ENCODE measurements at regions not wholly inside any gene's neighbourhood (a gene's known extent, or its start where the extent isn't known, plus 50 kb on each side); places are given as distances from the start of the nearest gene placed in this dataset.
A peak's percentile ranks its signal among the peaks of the same experiment; 100 is the strongest.

DNA sequence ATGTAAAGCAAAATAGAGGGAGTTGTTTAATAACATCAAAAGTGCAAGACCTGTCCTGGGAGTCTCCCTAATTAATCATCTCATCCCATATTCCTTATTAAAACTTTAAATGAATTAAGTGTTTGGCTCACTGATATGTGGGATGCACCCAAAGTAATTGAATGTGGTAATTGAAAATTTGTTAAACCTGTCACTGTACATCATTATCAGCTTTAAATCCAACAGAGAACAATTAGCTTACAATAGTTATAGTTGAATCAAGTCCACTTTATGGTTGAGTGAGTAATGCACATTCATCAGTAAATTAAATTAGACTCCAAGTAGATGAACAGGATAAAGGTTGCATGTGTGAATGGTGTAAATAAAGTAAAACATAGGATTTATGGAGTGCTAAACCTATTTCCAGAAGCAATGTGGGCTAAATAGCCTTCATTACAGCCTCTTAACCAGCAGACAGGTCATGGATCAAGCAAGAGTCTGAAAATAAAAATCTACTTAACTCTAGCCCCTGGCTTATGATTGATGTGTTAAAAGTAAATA, 608.2 kb upstream of the CCDC54 start:
- DNase-seq, result no peak

DNA sequence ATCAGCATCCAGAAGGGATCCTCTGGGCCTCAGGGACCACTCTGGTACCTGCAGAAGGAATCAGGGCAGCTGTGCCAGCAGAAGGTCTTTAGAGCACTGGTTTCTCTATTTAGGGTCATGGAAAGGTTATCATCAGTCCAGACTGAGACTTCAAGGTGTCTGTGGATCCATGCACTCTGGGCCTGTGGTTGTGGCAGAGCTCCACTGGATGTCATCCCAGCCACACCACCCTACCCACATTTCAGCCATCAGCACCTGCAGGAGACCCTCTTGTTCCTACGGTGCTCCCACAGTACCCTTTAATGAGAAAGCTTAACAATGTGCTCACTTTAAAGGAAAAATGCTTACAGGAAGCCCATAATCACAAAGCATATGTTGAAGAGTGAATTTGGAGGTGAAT, 603.4 kb upstream of the CCDC54 start:
- DNase-seq, result no peak

DNA sequence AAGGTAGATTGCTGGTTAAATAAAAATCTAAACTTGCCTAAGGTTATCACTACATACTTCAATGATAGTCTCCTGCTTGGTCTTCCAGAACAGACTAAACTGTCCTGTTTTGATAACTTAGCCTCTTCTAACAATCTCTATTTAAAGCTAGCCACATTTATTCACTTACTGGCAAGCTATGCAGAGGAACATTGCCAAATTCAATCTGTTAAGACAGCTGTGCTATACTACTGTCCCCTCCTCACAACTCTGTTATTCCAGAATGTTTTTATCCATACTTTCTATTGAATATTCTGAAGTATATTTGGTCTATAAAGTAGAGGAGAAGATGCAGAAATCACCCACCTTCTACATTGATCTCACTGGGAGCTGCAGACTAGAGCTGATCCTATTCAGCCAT, 594.0 kb upstream of the CCDC54 start:
- peak; percentile 17 for DNase-seq

DNA sequence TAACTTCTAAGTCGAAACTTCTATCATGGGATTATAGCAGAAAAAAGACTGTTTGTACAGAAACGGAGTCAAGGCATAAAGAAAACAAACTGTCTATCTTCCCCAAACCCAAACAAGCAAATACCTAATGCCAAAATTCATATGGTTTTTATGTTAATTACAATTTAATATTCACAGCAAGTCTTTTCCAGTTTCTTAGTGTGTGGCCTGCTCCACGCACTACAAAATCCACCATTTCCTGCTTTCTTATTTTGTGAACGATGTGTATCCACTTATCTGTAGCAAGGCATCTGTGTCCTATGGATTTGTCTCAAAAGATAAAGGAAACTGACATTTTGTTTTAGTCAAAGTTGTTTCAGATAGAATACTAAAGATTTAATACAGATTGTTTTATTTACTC, 588.0 kb upstream of the CCDC54 start:
- DNase-seq, result no peak

- DNase-seq, result no peak
Observed at GRCh38 chr3:106792716-106793115, 584.5 kb upstream of the CCDC54 start.

DNA sequence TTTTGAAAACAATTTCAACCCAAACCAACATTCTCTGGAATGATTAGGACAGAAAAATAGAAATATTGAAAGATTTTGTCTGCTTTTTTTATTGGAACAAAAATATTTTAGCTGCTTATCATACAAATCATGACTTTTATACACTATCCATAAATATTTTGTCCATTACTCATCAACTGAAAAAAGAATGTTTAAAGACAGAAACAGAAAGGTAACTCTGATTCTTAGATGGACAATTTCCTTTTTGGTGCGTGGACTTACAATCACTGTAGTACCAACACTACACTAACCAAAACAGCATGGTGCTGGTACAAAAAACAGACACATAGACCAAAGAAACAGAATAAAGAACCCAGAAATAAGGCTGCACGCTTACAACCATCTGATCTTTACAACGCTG, 582.8 kb upstream of the CCDC54 start:
- no peak for DNase-seq

GRCh38 chr3:106795553-106795952, 581.7 kb upstream of the CCDC54 start:
- DNase-seq, result no peak

DNA sequence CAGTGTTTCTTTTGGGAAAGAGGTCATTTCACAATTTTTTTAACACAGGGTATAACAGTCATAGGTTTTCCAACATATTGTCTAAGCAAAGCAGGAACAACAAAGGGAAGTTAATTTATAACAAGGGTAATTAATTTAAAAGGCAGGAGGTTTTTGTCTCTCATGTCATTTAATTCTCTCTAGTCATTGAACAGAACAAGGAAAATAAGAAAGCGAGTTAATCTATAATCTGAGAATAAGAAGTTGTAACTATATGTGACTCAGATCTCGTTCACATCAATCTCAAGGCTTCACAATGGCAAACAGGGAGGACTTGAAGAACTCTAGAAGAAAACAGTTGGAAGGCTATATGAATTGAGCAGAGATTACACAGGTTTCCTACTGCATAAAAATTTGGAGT, 579.8 kb upstream of the CCDC54 start:
- DNase-seq, result no peak

- no peak for DNase-seq
Observed at GRCh38 chr3:106805625-106806024, 571.6 kb upstream of the CCDC54 start.

GRCh38 chr3:106806964-106807363, 570.3 kb upstream of the CCDC54 start:
- DNase-seq, result no peak

GRCh38 chr3:106809041-106809440, 568.2 kb upstream of the CCDC54 start:
- no peak for DNase-seq

DNA sequence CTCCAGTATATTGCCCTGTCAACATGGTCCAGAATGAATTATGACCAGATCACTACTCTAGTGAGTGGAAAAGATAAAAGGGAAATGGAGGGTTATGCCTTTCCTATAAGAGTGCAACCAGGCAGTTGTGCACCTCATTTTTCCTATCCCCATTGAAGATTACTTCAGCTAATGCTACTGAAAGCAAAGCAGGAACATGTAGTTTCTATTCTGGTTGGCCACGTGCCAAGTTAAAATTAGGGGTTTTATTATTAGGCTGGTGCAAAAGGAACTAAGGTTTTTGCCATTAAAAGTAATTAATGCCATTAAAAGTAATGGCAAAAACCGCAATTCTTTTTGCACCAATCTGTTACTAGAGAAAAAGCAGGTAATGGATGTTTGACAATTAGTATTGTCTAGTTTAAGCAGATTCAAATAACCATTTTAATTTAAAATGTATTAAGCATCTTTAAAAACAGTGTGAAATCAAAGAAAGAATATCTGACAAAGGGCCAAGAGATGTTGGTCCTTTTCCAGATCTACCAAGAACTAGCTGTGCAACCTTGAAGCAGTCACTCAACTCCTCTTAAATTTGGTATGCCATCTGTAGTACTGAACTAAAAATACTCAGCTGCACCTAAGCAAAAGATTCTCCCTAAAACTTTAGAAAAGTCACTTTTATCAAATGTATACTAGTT, 567.5 kb upstream of the CCDC54 start:
- no peak for DNase-seq

DNA sequence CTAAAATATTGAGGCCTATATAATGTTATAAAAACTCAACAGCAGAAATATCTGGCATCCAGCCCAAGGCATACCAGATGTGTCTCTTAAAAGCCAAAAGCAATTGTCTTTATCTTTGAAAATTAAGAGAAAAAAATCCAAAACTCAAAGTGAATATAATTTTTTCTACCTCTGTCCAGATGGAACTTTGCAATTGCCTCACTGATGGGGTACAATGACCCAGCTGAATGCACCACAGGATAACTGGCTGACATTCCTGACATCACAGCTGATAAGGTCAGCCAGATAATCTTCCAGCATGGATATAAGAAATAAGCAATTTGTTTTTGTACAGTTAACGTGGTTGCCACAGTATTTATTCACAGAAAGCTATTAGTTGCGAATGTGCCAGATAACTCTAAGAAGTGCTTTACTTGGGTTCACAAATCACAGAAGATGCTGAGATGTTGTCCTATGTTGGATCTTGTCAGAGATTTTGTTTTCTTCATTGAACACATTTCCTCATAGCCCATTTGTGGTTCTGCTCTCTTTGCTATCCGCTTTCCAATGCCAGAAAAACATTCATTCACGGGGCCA, 566.9 kb upstream of the CCDC54 start:
- DNase-seq, result peak; percentile 79

- no peak for DNase-seq
Observed at GRCh38 chr3:106811376-106811775, 565.9 kb upstream of the CCDC54 start.

DNA sequence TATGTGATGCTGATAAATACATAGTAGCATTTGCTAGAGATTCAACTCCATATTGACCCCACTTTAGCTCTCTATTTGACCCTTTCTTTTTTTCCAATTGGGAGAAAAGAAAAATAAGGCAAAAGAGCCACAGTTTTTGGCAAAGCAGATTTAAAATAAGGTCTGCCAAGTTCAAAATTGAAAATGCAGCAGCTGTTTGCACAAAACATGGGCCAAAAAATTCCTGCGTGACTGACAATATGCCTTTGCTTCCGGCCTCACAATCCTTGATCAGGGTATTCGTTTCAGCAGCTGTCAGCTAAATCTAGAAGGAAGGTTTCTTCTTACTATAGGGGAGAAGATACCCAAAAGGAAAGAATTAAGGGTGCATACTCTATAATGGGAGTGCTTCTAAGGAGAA, 563.5 kb upstream of the CCDC54 start:
- peak; percentile 62 for DNase-seq

GRCh38 chr3:106814231-106814630, 563.0 kb upstream of the CCDC54 start:
- peak; percentile 46 for DNase-seq

GRCh38 chr3:106816838-106817237, 560.4 kb upstream of the CCDC54 start:
- DNase-seq, result no peak

DNA sequence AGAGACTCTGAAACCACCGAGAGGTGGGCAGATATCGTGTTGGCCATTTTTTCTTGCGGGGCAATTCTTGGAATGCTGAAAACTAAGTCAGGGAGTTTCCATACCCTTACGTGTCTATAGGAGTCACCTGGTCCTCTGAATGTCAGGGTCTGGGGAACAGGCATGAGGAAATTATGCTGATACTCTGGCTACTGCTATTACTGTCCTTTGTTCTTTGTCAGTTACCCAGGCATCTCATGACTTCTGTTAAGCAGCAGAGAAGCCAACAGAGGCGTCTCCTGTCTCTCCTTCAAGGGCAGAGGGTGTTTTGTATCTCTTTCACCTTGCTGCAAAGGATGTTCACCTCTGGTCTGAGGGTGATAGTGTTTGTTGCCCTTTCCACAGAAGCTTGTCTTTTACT, 559.5 kb upstream of the CCDC54 start:
- DNase-seq, result no peak

GRCh38 chr3:106819440-106819839, 557.8 kb upstream of the CCDC54 start:
- DNase-seq, result no peak

DNA sequence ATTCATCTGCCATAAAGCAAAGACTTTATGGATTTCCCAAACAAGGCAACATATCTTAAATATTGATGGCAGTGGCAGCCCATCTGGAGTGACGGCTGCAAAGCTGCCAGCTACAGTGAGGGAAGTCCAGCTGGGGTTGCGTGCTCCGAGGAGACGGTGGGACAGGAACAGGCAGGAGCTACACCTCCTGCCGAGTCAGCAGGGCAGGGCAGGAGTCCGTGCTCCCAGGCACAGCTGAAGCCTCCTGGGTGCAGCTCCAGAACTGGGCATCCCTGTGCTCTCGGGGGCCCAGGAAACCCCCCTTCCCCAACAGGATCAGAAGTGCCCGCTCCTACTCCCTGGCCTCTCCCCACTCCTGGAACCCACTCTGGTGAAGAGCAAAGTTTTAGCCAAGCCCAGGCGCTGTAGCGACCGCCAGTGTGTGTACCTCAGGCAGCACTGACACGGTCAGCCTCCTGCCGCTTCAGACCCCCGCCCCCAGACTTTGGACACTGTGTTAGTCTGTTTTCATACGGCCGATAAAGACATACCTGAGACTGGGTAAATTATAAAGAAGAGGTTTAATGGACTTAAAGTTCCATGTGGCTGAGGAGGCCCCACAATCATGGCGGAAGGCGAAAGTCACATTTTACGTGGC, 556.4 kb upstream of the CCDC54 start:
- DNase-seq, result no peak

- no peak for DNase-seq
Observed at GRCh38 chr3:106821801-106822200, 555.4 kb upstream of the CCDC54 start.

DNA sequence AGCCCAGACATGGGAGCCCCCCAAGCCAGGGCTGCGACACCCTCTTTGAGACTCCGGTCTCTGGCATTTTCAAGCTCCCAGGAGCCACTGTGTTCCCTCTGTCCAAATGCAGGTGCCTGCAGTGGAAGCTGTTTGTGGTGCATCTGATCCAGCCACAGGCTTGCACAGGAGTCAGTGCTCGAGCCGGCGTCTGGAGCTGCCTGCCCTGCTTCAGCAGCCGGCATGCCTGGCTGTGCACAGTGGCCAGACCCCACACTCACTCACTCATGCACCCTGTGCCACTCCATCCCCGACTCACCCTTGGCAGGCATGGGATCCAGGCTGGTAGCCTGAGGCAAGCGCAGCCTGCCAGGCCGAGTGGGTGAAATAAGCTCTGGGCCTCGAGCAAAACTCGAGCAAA, 555.0 kb upstream of the CCDC54 start:
- no peak for DNase-seq

GRCh38 chr3:106823701-106824100, 553.5 kb upstream of the CCDC54 start:
- no peak for DNase-seq

DNA sequence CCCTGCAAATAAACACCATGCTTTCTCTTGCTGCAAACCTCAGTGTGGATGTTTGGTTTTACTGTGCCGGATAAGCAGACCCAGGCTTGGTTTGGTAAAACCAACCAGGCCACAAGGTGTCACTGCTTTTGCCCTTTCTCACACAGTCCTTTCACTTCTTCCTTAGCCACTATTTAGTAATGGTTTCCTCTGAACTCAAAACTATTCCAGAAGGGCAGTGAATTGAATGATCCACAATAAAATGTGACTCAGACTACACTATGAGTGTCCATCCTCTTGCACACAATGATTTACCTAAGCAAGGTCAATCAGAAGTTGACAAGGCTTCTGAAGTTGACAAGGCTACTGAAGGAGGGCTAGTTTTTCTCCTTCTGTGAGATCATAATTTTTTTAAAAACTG, 552.4 kb upstream of the CCDC54 start:
- DNase-seq, result no peak

Data from skin of body (tissue), 1 donor.